ENCODE measurements at regions not wholly inside any gene's neighbourhood (a gene's known extent, or its start where the extent isn't known, plus 50 kb on each side); places are given as distances from the start of the nearest gene placed in this dataset.

DNA sequence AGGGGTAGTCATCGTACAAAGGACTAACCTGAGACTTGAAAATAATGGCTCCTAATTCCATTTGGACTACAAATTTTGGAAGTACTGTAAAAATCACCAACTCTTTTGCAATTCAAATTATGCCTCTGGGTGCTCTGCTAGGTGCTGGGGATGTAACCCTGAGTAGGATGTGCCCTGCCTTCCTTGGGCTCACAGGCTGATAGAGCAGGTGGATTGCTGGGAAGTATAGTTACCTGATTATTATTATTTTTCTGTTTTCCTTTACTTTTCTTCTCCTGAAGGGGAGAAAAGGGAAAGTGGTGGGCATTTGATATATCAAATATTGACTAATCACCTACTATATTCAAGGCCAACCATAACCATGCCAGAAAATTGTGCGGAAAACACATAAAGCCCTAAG is 119.3 kb upstream of the RIOK3 start:
- TF ChIP-seq TOX (CRISPR knock-in tag; IDR thresholded peaks at IDR 0.05; ENCODE audit: borderline replicate concordance): no peak
- TF ChIP-seq ZNF70 (CRISPR knock-in tag; IDR thresholded peaks at IDR 0.05): no peak
- no peak for TF ChIP-seq ZFP3 (CRISPR knock-in tag; IDR thresholded peaks at IDR 0.05)
- TF ChIP-seq, protein P1, sequence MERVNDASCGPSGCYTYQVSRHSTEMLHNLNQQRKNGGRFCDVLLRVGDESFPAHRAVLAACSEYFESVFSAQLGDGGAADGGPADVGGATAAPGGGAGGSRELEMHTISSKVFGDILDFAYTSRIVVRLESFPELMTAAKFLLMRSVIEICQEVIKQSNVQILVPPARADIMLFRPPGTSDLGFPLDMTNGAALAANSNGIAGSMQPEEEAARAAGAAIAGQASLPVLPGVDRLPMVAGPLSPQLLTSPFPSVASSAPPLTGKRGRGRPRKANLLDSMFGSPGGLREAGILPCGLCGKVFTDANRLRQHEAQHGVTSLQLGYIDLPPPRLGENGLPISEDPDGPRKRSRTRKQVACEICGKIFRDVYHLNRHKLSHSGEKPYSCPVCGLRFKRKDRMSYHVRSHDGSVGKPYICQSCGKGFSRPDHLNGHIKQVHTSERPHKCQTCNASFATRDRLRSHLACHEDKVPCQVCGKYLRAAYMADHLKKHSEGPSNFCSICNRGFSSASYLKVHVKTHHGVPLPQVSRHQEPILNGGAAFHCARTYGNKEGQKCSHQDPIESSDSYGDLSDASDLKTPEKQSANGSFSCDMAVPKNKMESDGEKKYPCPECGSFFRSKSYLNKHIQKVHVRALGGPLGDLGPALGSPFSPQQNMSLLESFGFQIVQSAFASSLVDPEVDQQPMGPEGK (CRISPR knock-in tag; IDR thresholded peaks at IDR 0.05; ENCODE audit: borderline replicate concordance): no peak
- TF ChIP-seq CSDC2 (CRISPR knock-in tag; IDR thresholded peaks at IDR 0.05): no peak
- TF ChIP-seq SNAI2 (CRISPR knock-in tag; IDR thresholded peaks at IDR 0.05): no peak
- no peak for TF ChIP-seq OSR1 (CRISPR knock-in tag; IDR thresholded peaks at IDR 0.05)
- TF ChIP-seq, protein P2, sequence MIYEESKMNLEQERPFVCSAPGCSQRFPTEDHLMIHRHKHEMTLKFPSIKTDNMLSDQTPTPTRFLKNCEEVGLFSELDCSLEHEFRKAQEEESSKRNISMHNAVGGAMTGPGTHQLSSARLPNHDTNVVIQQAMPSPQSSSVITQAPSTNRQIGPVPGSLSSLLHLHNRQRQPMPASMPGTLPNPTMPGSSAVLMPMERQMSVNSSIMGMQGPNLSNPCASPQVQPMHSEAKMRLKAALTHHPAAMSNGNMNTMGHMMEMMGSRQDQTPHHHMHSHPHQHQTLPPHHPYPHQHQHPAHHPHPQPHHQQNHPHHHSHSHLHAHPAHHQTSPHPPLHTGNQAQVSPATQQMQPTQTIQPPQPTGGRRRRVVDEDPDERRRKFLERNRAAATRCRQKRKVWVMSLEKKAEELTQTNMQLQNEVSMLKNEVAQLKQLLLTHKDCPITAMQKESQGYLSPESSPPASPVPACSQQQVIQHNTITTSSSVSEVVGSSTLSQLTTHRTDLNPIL (CRISPR knock-in tag; IDR thresholded peaks at IDR 0.05; ENCODE audit: low read depth): no peak
- TF ChIP-seq BACH2 (CRISPR knock-in tag; IDR thresholded peaks at IDR 0.05; ENCODE audit: borderline replicate concordance): no peak
- no peak for TF ChIP-seq ZNF8 (CRISPR knock-in tag; IDR thresholded peaks at IDR 0.05)
- no peak for TF ChIP-seq PPARA (CRISPR knock-in tag; IDR thresholded peaks at IDR 0.05; ENCODE audit: borderline replicate concordance)
- TF ChIP-seq ISL1 (CRISPR knock-in tag; IDR thresholded peaks at IDR 0.05): no peak
- TF ChIP-seq, protein P3, sequence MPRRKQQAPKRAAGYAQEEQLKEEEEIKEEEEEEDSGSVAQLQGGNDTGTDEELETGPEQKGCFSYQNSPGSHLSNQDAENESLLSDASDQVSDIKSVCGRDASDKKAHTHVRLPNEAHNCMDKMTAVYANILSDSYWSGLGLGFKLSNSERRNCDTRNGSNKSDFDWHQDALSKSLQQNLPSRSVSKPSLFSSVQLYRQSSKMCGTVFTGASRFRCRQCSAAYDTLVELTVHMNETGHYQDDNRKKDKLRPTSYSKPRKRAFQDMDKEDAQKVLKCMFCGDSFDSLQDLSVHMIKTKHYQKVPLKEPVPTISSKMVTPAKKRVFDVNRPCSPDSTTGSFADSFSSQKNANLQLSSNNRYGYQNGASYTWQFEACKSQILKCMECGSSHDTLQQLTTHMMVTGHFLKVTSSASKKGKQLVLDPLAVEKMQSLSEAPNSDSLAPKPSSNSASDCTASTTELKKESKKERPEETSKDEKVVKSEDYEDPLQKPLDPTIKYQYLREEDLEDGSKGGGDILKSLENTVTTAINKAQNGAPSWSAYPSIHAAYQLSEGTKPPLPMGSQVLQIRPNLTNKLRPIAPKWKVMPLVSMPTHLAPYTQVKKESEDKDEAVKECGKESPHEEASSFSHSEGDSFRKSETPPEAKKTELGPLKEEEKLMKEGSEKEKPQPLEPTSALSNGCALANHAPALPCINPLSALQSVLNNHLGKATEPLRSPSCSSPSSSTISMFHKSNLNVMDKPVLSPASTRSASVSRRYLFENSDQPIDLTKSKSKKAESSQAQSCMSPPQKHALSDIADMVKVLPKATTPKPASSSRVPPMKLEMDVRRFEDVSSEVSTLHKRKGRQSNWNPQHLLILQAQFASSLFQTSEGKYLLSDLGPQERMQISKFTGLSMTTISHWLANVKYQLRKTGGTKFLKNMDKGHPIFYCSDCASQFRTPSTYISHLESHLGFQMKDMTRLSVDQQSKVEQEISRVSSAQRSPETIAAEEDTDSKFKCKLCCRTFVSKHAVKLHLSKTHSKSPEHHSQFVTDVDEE (CRISPR knock-in tag; IDR thresholded peaks at IDR 0.05): no peak
- TF ChIP-seq GLIS3 (CRISPR knock-in tag; IDR thresholded peaks at IDR 0.05): no peak
- TF ChIP-seq ZC3H10 (CRISPR knock-in tag; IDR thresholded peaks at IDR 0.05): no peak
- TF ChIP-seq ZNF565 (CRISPR knock-in tag; conservative IDR thresholded peaks at IDR 0.05; ENCODE audit: low read depth): no peak
- no peak for TF ChIP-seq RARB (CRISPR knock-in tag; IDR thresholded peaks at IDR 0.05)
- TF ChIP-seq, protein P4, sequence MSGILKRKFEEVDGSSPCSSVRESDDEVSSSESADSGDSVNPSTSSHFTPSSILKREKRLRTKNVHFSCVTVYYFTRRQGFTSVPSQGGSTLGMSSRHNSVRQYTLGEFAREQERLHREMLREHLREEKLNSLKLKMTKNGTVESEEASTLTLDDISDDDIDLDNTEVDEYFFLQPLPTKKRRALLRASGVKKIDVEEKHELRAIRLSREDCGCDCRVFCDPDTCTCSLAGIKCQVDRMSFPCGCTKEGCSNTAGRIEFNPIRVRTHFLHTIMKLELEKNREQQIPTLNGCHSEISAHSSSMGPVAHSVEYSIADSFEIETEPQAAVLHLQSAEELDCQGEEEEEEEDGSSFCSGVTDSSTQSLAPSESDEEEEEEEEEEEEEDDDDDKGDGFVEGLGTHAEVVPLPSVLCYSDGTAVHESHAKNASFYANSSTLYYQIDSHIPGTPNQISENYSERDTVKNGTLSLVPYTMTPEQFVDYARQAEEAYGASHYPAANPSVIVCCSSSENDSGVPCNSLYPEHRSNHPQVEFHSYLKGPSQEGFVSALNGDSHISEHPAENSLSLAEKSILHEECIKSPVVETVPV (CRISPR knock-in tag; IDR thresholded peaks at IDR 0.05): no peak
- no peak for TF ChIP-seq TCF4 (CRISPR knock-in tag; IDR thresholded peaks at IDR 0.05; ENCODE audit: borderline replicate concordance)
- no peak for ATAC-seq

DNA sequence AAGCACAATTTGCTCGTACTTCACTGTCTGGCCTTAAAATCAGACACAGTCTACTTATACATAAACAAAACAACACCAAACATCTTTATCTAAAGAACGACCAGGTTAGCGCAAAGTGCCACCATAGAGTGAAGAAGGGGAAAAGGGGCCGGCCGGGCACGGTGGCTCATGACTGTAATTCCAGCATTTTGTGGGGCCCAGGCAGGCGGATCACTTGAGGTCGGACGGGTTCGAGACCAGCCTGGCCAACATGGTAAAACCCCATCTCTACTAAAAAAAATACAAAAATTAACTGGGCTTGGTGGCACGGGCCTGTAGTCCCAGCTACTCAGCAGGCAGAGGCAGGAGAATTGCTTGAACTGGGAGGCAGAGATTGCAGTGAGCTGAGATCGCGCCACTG is 118.5 kb upstream of the RIOK3 start:
- ATAC-seq: no peak
- TF ChIP-seq ISL1 (CRISPR knock-in tag; IDR thresholded peaks at IDR 0.05) (no peak), RARB (CRISPR knock-in tag; IDR thresholded peaks at IDR 0.05) (no peak), BACH2 (CRISPR knock-in tag; IDR thresholded peaks at IDR 0.05; ENCODE audit: borderline replicate concordance) (no peak), ZFP30 (CRISPR knock-in tag; IDR thresholded peaks at IDR 0.05) (no peak), ARNTL (CRISPR knock-in tag; IDR thresholded peaks at IDR 0.05; ENCODE audit: borderline replicate concordance, low read depth) (no peak), ZFP3 (CRISPR knock-in tag; IDR thresholded peaks at IDR 0.05) (no peak), PPARA (CRISPR knock-in tag; IDR thresholded peaks at IDR 0.05; ENCODE audit: borderline replicate concordance) (no peak), ESRRG (CRISPR knock-in tag; IDR thresholded peaks at IDR 0.05) (no peak), SNAI2 (CRISPR knock-in tag; IDR thresholded peaks at IDR 0.05) (no peak)
- TF ChIP-seq, protein P5, sequence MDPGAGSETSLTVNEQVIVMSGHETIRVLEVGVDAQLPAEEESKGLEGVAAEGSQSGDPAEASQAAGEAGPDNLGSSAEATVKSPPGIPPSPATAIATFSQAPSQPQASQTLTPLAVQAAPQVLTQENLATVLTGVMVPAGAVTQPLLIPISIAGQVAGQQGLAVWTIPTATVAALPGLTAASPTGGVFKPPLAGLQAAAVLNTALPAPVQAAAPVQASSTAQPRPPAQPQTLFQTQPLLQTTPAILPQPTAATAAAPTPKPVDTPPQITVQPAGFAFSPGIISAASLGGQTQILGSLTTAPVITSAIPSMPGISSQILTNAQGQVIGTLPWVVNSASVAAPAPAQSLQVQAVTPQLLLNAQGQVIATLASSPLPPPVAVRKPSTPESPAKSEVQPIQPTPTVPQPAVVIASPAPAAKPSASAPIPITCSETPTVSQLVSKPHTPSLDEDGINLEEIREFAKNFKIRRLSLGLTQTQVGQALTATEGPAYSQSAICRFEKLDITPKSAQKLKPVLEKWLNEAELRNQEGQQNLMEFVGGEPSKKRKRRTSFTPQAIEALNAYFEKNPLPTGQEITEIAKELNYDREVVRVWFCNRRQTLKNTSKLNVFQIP (CRISPR knock-in tag; IDR thresholded peaks at IDR 0.05; ENCODE audit: borderline replicate concordance, low read depth): no peak

DNA sequence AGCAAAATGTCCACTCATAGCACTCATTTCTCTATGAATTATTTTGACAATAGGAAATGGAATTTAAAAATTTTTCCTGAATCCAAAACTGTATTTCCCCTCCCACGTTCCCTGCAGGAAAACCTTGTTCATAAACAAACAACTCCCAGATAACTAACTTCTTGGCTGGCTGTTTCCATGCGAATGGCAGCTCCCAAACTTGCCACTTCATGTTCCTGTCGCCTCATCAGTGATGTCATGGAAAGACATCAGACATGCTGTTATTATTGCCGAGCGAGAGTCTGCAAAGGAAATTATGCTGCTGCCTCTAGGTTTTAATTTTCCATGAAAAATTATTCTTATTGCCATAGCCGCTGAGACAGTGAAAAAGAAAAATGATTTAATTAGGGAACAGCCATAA is 117.0 kb upstream of the RIOK3 start:
- ATAC-seq: no peak
- no peak for TF ChIP-seq GLIS3 (CRISPR knock-in tag; IDR thresholded peaks at IDR 0.05)
- TF ChIP-seq, protein P1 (CRISPR knock-in tag; IDR thresholded peaks at IDR 0.05; ENCODE audit: borderline replicate concordance): no peak
- TF ChIP-seq ZC3H10 (CRISPR knock-in tag; IDR thresholded peaks at IDR 0.05): no peak
- TF ChIP-seq, protein P5 (CRISPR knock-in tag; IDR thresholded peaks at IDR 0.05; ENCODE audit: borderline replicate concordance, low read depth): no peak
- no peak for TF ChIP-seq ESRRG (CRISPR knock-in tag; IDR thresholded peaks at IDR 0.05)
- no peak for TF ChIP-seq BACH2 (CRISPR knock-in tag; IDR thresholded peaks at IDR 0.05; ENCODE audit: borderline replicate concordance)
- TF ChIP-seq OSR1 (CRISPR knock-in tag; IDR thresholded peaks at IDR 0.05): no peak
- TF ChIP-seq ZNF70 (CRISPR knock-in tag; IDR thresholded peaks at IDR 0.05): no peak
- no peak for TF ChIP-seq RARB (CRISPR knock-in tag; IDR thresholded peaks at IDR 0.05)
- no peak for TF ChIP-seq ZNF8 (CRISPR knock-in tag; IDR thresholded peaks at IDR 0.05)
- TF ChIP-seq TOX (CRISPR knock-in tag; IDR thresholded peaks at IDR 0.05; ENCODE audit: borderline replicate concordance): no peak
- no peak for TF ChIP-seq ISL1 (CRISPR knock-in tag; IDR thresholded peaks at IDR 0.05)
- TF ChIP-seq TCF4 (CRISPR knock-in tag; IDR thresholded peaks at IDR 0.05; ENCODE audit: borderline replicate concordance): no peak
